ENCODE measurements at regions not wholly inside any gene's neighbourhood (a gene's known extent, or its start where the extent isn't known, plus 50 kb on each side); places are given as distances from the start of the nearest gene placed in this dataset.
A peak's percentile ranks its signal among the peaks of the same experiment; 100 is the strongest.

DNA sequence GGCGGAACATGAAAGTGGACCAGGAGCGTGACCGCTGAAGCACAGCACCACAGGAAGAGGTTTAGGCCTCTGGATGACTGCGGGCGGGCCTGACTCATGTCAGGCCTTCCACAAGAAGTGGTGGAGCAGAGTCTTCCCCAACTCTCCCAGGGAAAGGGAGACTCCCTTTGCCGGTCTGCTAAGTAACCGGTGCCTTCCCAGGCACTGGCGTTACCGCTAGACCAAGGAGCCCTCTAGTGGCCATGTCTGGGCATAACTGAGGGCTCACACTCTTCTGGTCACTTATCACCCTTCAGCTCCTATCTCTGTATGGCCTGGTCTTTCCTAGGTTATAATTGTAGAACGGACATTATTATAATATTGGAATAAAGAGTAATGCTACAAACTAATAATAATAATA, 1931.9 kb downstream of the TP53TG3F start:
- H3K36me3 ChIP-seq: no peaks in the 10 kb centered on the region
- intact Hi-C loops (cut with DNase I): no loop called here
- no peaks in the 10 kb centered on the region for H3K9me3 ChIP-seq
- H3K27ac ChIP-seq: no peak overlapping the region
- 30% methylated on average over 10 of the region's 10 CpGs for WGBS
- no peak for TF ChIP-seq POLR2AphosphoS5 (IDR thresholded peaks at IDR 0.05)
- TF ChIP-seq, protein P1, sequence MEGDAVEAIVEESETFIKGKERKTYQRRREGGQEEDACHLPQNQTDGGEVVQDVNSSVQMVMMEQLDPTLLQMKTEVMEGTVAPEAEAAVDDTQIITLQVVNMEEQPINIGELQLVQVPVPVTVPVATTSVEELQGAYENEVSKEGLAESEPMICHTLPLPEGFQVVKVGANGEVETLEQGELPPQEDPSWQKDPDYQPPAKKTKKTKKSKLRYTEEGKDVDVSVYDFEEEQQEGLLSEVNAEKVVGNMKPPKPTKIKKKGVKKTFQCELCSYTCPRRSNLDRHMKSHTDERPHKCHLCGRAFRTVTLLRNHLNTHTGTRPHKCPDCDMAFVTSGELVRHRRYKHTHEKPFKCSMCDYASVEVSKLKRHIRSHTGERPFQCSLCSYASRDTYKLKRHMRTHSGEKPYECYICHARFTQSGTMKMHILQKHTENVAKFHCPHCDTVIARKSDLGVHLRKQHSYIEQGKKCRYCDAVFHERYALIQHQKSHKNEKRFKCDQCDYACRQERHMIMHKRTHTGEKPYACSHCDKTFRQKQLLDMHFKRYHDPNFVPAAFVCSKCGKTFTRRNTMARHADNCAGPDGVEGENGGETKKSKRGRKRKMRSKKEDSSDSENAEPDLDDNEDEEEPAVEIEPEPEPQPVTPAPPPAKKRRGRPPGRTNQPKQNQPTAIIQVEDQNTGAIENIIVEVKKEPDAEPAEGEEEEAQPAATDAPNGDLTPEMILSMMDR (IDR thresholded peaks at IDR 0.05): peak; percentile 28 to 76 (median 46)
- TF ChIP-seq POLR2A (IDR thresholded peaks at IDR 0.05): no peak
- H3K4me1 ChIP-seq (replicated peaks): no peaks in the 10 kb centered on the region
- peak; percentile 64 for DNase-seq (ENCODE audit: low spot score)
- no peak overlapping the region for H3K4me3 ChIP-seq
- H3K27me3 ChIP-seq (replicated peaks; ENCODE audit: insufficient read depth): no peaks in the 10 kb centered on the region

DNA sequence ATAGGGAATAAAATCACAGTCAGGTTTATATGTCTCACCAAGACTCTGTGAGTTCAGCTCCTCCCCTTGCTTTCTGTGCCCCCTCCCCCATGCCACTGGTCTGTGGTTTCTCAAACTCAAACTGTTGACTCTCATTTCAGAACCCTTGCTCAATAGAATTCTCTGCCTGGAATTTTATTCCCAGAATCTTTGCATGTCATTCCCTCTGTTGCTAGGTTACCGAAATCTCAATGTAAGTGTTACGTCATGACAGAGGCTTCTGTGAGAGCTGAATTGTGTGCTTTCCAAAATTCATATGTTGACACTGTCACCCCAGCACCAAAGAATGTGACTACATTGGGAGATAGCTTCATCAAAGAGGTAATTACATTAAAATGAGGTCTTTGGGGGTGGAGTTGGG, 1938.8 kb downstream of the TP53TG3F start:
- Histone ChIP-seq H3K9me3 (no peaks in the 10 kb centered on the region), H3K36me3 (no peaks in the 10 kb centered on the region), H3K4me3 (no peak overlapping the region), H3K27me3 (replicated peaks; ENCODE audit: insufficient read depth) (no peaks in the 10 kb centered on the region), H3K4me1 (replicated peaks) (no peaks in the 10 kb centered on the region), H3K27ac (peak overlapping the region; percentile 13 to 71)
- TF ChIP-seq, protein P1 (IDR thresholded peaks at IDR 0.05): no peak
- TF ChIP-seq POLR2AphosphoS5 (IDR thresholded peaks at IDR 0.05) (peak; percentile 29), POLR2A (IDR thresholded peaks at IDR 0.05) (no peak)
- WGBS: 84% methylated on average over 2 of the region's 2 CpGs
- intact Hi-C loops (cut with DNase I): no loop called here
- peak; percentile 20 for DNase-seq (ENCODE audit: low spot score)

DNA sequence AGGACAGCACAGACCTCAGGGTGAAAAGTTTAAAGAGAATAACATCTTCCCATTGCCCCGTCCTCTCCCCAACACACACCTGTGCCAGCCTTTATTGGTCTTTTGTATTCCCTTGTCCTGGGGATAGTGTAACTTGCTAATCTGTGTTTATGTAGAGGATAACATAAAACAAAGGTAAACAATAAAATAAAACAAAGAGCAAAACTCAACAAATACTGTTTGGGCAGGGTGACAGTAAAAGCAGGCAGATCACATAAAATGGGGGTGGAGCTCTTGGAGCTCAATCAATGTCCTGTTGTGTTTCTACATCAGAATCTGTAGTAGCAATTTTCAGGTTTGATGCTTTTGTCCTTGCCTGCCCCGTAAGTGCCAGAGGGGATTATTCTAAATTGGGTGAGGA, 1939.7 kb downstream of the TP53TG3F start:
- Histone ChIP-seq H3K27me3 (replicated peaks; ENCODE audit: insufficient read depth) (no peaks in the 10 kb centered on the region), H3K4me3 (no peak overlapping the region), H3K4me1 (replicated peaks) (no peaks in the 10 kb centered on the region), H3K9me3 (no peaks in the 10 kb centered on the region), H3K27ac (peak overlapping the region; percentile 60 to 71), H3K36me3 (no peaks in the 10 kb centered on the region)
- TF ChIP-seq POLR2AphosphoS5 (IDR thresholded peaks at IDR 0.05) (peak; percentile 78), POLR2A (IDR thresholded peaks at IDR 0.05) (no peak)
- TF ChIP-seq, protein P1 (IDR thresholded peaks at IDR 0.05): no peak
- DNase-seq (ENCODE audit: low spot score): peak; percentile 53
- WGBS: 49% methylated on average over 2 of the region's 2 CpGs
- intact Hi-C loops (cut with DNase I): no loop called here

DNA sequence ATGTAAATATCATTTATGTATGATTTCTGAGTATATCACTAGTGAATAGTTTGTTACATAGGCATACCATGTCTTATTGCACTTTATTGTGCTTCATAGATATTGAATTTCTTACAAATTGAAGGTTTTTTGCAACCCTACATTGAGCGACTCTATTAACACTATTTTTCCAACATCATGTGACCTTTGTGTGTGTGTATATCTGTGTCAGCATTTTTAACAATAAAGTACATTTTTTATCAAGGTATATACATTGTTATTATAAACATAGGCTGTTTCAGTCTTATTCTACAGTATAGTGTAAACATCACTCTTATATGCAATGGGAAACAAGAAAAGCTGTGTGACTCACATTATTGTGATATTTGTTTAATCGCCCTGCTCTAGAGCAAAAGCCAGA, 1944.9 kb downstream of the TP53TG3F start:
- no peaks in the 10 kb centered on the region for H3K9me3 ChIP-seq
- WGBS: 65% methylated on average over 2 of the region's 2 CpGs

DNA sequence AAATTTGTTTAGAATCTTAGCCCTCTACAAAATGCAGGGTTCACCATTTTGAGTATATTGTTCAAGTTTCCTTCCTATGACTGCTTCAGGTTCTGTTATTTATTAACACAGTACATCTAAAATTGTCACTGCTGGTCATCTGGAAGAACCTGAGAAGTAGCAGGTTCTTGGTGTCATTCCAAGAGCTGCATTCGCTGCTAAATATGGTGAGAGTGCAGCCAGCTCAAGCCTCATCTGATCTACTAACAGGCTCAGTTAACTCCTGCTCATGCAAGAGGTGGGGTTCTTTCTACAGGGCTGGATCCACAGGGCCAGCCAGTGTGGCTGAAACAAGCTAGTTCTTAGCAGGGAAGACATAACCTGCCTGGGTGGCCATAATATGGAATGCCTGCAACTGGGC, 1946.1 kb downstream of the TP53TG3F start:
- TF ChIP-seq POLR2AphosphoS5 (IDR thresholded peaks at IDR 0.05) (no peak), POLR2A (IDR thresholded peaks at IDR 0.05) (no peak)
- TF ChIP-seq, protein P1 (IDR thresholded peaks at IDR 0.05): no peak
- no peaks in the 10 kb centered on the region for H3K4me1 ChIP-seq (replicated peaks)
- no peaks in the 10 kb centered on the region for H3K36me3 ChIP-seq
- intact Hi-C loops (cut with DNase I): no loop called here
- no peaks in the 10 kb centered on the region for H3K9me3 ChIP-seq
- no peak for DNase-seq (ENCODE audit: low spot score)
- H3K27ac ChIP-seq: no peak overlapping the region
- H3K27me3 ChIP-seq (replicated peaks; ENCODE audit: insufficient read depth): no peaks in the 10 kb centered on the region
- no peak overlapping the region for H3K4me3 ChIP-seq
- WGBS: 36% methylated on average over 1 of the region's 1 CpG

More for the DNA sequence above, 1944.9 kb downstream of the TP53TG3F start:
- Histone ChIP-seq H3K27me3 (replicated peaks; ENCODE audit: insufficient read depth) (no peaks in the 10 kb centered on the region), H3K4me3 (no peak overlapping the region), H3K27ac (no peak overlapping the region), H3K4me1 (replicated peaks) (no peaks in the 10 kb centered on the region), H3K36me3 (no peaks in the 10 kb centered on the region)
- TF ChIP-seq POLR2AphosphoS5 (IDR thresholded peaks at IDR 0.05) (no peak), POLR2A (IDR thresholded peaks at IDR 0.05) (no peak)
- TF ChIP-seq, protein P1 (IDR thresholded peaks at IDR 0.05): no peak
- no peak for DNase-seq (ENCODE audit: low spot score)
- intact Hi-C loops (cut with DNase I): no loop called here

Measured in prostate gland (tissue), 2 donors.